SJSA1 (cell line): ENCODE measurements at regions not wholly inside any gene's neighbourhood (a gene's known extent, or its start where the extent isn't known, plus 50 kb on each side); places are given as distances from the start of the nearest gene placed in this dataset.
"Not testable (repeated sequence)": the region's sequence is repeated elsewhere in the genome, so short reads cannot be mapped to it uniquely, and the experiment has no call there.

Experiments
- DNase-seq, 2 experiments: peaks; one replicate each; pipeline ENCODE4 v3.0.0-alpha.2; 2015 to 2020; ENCODE audit warnings: low spot score in 2 of 2, low read depth in 1 of 2
- H3K27ac ChIP-seq: fragments of 250-450 bp; sonication (Bioruptor Pico); 2 replicates; pipeline ENCODE4 v1.5.1; 2020; ENCODE audit warnings: mild to moderate bottlenecking, moderate library complexity
- H3K27me3 ChIP-seq: fragments of 250-450 bp; sonication (Bioruptor Pico); replicated peaks from 2 replicates; pipeline ENCODE4 v1.5.1; 2020; ENCODE audit warnings: mild to moderate bottlenecking, moderate library complexity
- H3K36me3 ChIP-seq: fragments of 250-450 bp; sonication (Bioruptor Pico); 2 replicates; pipeline ENCODE4 v1.5.1; 2020; ENCODE audit warnings: mild to moderate bottlenecking
- H3K4me1 ChIP-seq: fragments of 250-450 bp; sonication (Bioruptor Pico); replicated peaks from 2 replicates; pipeline ENCODE4 v1.6.1; 2021; ENCODE audit warnings: mild to moderate bottlenecking
- H3K4me3 ChIP-seq: fragments of 250-450 bp; sonication (Bioruptor Pico); 2 replicates; pipeline ENCODE4 v1.5.1; 2020; ENCODE audit warnings: mild to moderate bottlenecking
- H3K9me3 ChIP-seq: fragments of 250-450 bp; sonication (Bioruptor Pico); replicated peaks from 2 replicates; pipeline ENCODE4 v1.5.1; 2020; ENCODE audit warnings: mild to moderate bottlenecking

- no peak overlapping the region for H3K27ac ChIP-seq
- no peak for DNase-seq
- H3K36me3 ChIP-seq = no peaks in the 10 kb centered on the region
- no peaks in the 10 kb centered on the region for H3K9me3 ChIP-seq
- H3K4me1 ChIP-seq = no peaks in the 10 kb centered on the region
- H3K27me3 ChIP-seq = no peaks in the 10 kb centered on the region
- H3K4me3 ChIP-seq = no peak overlapping the region
These were observed 94.3 kb upstream of the KCTD1 start for GRCh38 chr18:26642440-26643348.

GRCh38 chr18:26640541-26640940, 92.2 kb upstream of the KCTD1 start:
- Histone ChIP-seq H3K4me3 (no peak overlapping the region), H3K27ac (no peak overlapping the region), H3K4me1 (no peaks in the 10 kb centered on the region), H3K36me3 (no peaks in the 10 kb centered on the region), H3K27me3 (no peaks in the 10 kb centered on the region), H3K9me3 (no peaks in the 10 kb centered on the region)
- DNase-seq = no peak

GRCh38 chr18:26639149-26639548, 90.8 kb upstream of the KCTD1 start:
- no peaks in the 10 kb centered on the region for H3K9me3 ChIP-seq
- H3K4me3 ChIP-seq = no peak overlapping the region
- H3K4me1 ChIP-seq = no peaks in the 10 kb centered on the region
- no peaks in the 10 kb centered on the region for H3K27me3 ChIP-seq
- no peaks in the 10 kb centered on the region for H3K36me3 ChIP-seq
- no peak for DNase-seq
- no peak overlapping the region for H3K27ac ChIP-seq

GRCh38 chr18:26637983-26638382, 89.6 kb upstream of the KCTD1 start:
- H3K27ac ChIP-seq = no peak overlapping the region
- no peaks in the 10 kb centered on the region for H3K27me3 ChIP-seq
- H3K4me1 ChIP-seq = no peaks in the 10 kb centered on the region
- no peak overlapping the region for H3K4me3 ChIP-seq
- DNase-seq = no peak
- H3K9me3 ChIP-seq = no peaks in the 10 kb centered on the region
- H3K36me3 ChIP-seq = no peaks in the 10 kb centered on the region

- no peak for DNase-seq
- no peak overlapping the region for H3K4me3 ChIP-seq
- H3K27me3 ChIP-seq = no peaks in the 10 kb centered on the region
- H3K36me3 ChIP-seq = no peaks in the 10 kb centered on the region
- no peaks in the 10 kb centered on the region for H3K4me1 ChIP-seq
- H3K9me3 ChIP-seq = no peaks in the 10 kb centered on the region
- H3K27ac ChIP-seq = no peak overlapping the region
These were observed 89.0 kb upstream of the KCTD1 start for GRCh38 chr18:26637324-26637723.

- H3K27me3 ChIP-seq = no peaks in the 10 kb centered on the region
- H3K27ac ChIP-seq = no peak overlapping the region
- no peak for DNase-seq
- H3K4me1 ChIP-seq = no peaks in the 10 kb centered on the region
- no peak overlapping the region for H3K4me3 ChIP-seq
- no peaks in the 10 kb centered on the region for H3K36me3 ChIP-seq
- H3K9me3 ChIP-seq = no peaks in the 10 kb centered on the region
These were observed 87.1 kb upstream of the KCTD1 start for GRCh38 chr18:26635466-26635865.

GRCh38 chr18:26634631-26635030, 86.3 kb upstream of the KCTD1 start:
- Histone ChIP-seq H3K4me1 (no peaks in the 10 kb centered on the region), H3K27me3 (no peaks in the 10 kb centered on the region), H3K27ac (no peak overlapping the region), H3K36me3 (no peaks in the 10 kb centered on the region), H3K9me3 (no peaks in the 10 kb centered on the region), H3K4me3 (no peak overlapping the region)
- DNase-seq = no peak

- Histone ChIP-seq H3K36me3 (no peaks in the 10 kb centered on the region), H3K4me1 (no peaks in the 10 kb centered on the region), H3K27me3 (no peaks in the 10 kb centered on the region), H3K4me3 (no peak overlapping the region), H3K9me3 (no peaks in the 10 kb centered on the region), H3K27ac (no peak overlapping the region)
- no peak for DNase-seq
These were observed 82.8 kb upstream of the KCTD1 start for GRCh38 chr18:26631135-26631534.

GRCh38 chr18:26630596-26630995, 82.2 kb upstream of the KCTD1 start:
- Histone ChIP-seq H3K4me1 (no peaks in the 10 kb centered on the region), H3K36me3 (no peaks in the 10 kb centered on the region), H3K27ac (no peak overlapping the region), H3K27me3 (no peaks in the 10 kb centered on the region), H3K9me3 (no peaks in the 10 kb centered on the region), H3K4me3 (no peak overlapping the region)
- DNase-seq = no peak

- Histone ChIP-seq H3K9me3 (0 out of 2 replicates have a peak, but pooled peaks cover 3% of the 10 kb centered on the region), H3K4me3 (no peak overlapping the region), H3K27me3 (no peaks in the 10 kb centered on the region), H3K36me3 (no peaks in the 10 kb centered on the region), H3K4me1 (no peaks in the 10 kb centered on the region), H3K27ac (no peak overlapping the region)
- DNase-seq = no peak
These were observed 79.7 kb upstream of the KCTD1 start for GRCh38 chr18:26628017-26628416.

- no peaks in the 10 kb centered on the region for H3K4me1 ChIP-seq
- no peak for DNase-seq
- H3K36me3 ChIP-seq = no peaks in the 10 kb centered on the region
These were observed 76.1 kb upstream of the KCTD1 start for GRCh38 chr18:26624443-26624842.

GRCh38 chr18:26623314-26623713, 75.0 kb upstream of the KCTD1 start:
- H3K4me3 ChIP-seq = not testable (repeated sequence)

More at GRCh38 chr18:26624443-26624842, 76.1 kb upstream of the KCTD1 start:
- Histone ChIP-seq H3K27ac (no peak overlapping the region), H3K4me3 (no peak overlapping the region), H3K9me3 (0 out of 2 replicates have a peak, but pooled peaks cover 3% of the 10 kb centered on the region), H3K27me3 (no peaks in the 10 kb centered on the region)

GRCh38 chr18:26621161-26622026, 73.0 kb upstream of the KCTD1 start:
- no peak for DNase-seq
- no peak overlapping the region for H3K27ac ChIP-seq
- H3K9me3 ChIP-seq = 0 out of 2 replicates have a peak, but pooled peaks cover 3% of the 10 kb centered on the region
- peaks cover 10% of the 10 kb centered on the region for H3K4me1 ChIP-seq
- no peaks in the 10 kb centered on the region for H3K27me3 ChIP-seq
- no peak overlapping the region for H3K4me3 ChIP-seq
- H3K36me3 ChIP-seq = no peaks in the 10 kb centered on the region

More at GRCh38 chr18:26623314-26623713, 75.0 kb upstream of the KCTD1 start:
- not testable (repeated sequence) for DNase-seq, H3K27me3 ChIP-seq, H3K4me1 ChIP-seq, H3K27ac ChIP-seq, H3K36me3 ChIP-seq, H3K9me3 ChIP-seq

GRCh38 chr18:26619350-26619749, 71.0 kb upstream of the KCTD1 start:
- DNase-seq = no peak
- Histone ChIP-seq H3K36me3 (no peaks in the 10 kb centered on the region), H3K27ac (no peak overlapping the region), H3K27me3 (no peaks in the 10 kb centered on the region), H3K9me3 (0 out of 2 replicates have a peak, but pooled peaks cover under 1% of the 10 kb centered on the region), H3K4me1 (peaks cover 10% of the 10 kb centered on the region), H3K4me3 (no peak overlapping the region)
